ENCODE measurements at regions not wholly inside any gene's neighbourhood (a gene's known extent, or its start where the extent isn't known, plus 50 kb on each side); places are given as distances from the start of the nearest gene placed in this dataset.

- H3K4me1 ChIP-seq (ENCODE audit: insufficient read depth, low read length) = peaks cover 61% of the 10 kb centered on the region
- no peaks in the 10 kb centered on the region for H3K9me3 ChIP-seq (ENCODE audit: insufficient read depth, low read length, severe bottlenecking)
- H3K9ac ChIP-seq (ENCODE audit: low read depth, low read length) = peak overlapping the region; percentile 78
- peak overlapping the region in 1 of 2 experiments; percentile 49; a peak in 2 of 4 replicates for H3K4me3 ChIP-seq (ENCODE audit: low read depth in 1 of 2, low read length in 2 of 2)
- peak overlapping the region; percentile 60; the same call in 1 of the 2 replicates for H2AFZ ChIP-seq (ENCODE audit: low read depth, low read length)
- H4K20me1 ChIP-seq (ENCODE audit: insufficient read depth, low read length) = no peaks in the 10 kb centered on the region
- no peaks in the 10 kb centered on the region for H3K36me3 ChIP-seq (ENCODE audit: insufficient read depth, low read length)
- H3K79me2 ChIP-seq (ENCODE audit: insufficient read depth, low read length) = peaks cover 13% of the 10 kb centered on the region
- H3K27ac ChIP-seq (ENCODE audit: low read length) = peak overlapping the region; percentile 94
- ATAC-seq (ENCODE audit: insufficient read depth, low read depth) (peak; percentile 75), DNase-seq (peak; percentile 83)
- peak overlapping the region; percentile 86 for H3K4me2 ChIP-seq (ENCODE audit: insufficient read depth, low read length)
- no peaks in the 10 kb centered on the region for H3K27me3 ChIP-seq (ENCODE audit: insufficient read depth, low read length, poor library complexity)
- TF ChIP-seq CTCF (IDR thresholded peaks at IDR 0.05; ENCODE audit: borderline replicate concordance, extremely low read depth, low read length, poor library complexity, severe bottlenecking) = no peak
- TF ChIP-seq EZH2 (IDR thresholded peaks at IDR 0.05; ENCODE audit: borderline replicate concordance, low read depth, low read length, severe bottlenecking) = no peak
These were observed 76.3 kb upstream of the CUX1 start for GRCh38 chr7:101740981-101741725.

DNA sequence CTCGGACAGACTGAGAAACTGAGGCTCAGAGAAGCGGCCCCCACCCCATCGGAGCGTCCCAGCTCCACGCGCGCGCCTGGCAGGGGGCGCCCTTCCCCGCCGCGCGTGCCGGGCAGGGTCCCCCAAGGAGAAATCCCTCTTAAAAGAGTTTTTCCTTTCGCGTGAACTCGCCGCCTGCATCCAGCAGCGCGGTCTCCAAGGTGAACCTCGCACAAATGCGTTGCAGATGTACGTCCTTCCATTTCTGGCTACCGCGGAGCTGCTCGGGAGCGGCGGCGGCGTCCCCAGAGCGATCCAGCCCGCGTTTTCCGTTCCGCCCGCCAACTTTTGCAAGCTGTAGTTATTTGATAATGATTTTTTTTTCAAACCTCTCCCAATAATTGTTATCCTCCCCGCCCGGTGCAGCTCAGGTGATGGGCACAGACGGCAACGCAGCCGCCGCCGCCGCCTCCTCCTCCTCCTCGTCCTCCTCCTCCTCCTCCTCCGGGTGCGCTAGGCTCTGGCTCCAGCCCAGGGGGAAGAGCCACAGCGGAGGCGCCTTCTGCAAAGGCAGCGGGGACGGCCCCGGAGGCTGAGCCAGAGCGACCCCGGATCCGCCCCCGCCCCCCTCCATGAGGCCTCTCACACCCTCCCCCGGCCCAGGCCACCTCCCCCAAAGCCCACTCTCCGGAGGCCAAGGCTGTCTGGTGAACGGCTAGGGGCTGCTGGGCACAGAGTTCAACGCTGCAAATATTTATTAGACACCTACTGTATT, 74.0 kb upstream of the CUX1 start:
- TF ChIP-seq CTCF (IDR thresholded peaks at IDR 0.05; ENCODE audit: borderline replicate concordance, extremely low read depth, low read length, poor library complexity, severe bottlenecking) (peak; percentile 71), EZH2 (IDR thresholded peaks at IDR 0.05; ENCODE audit: borderline replicate concordance, low read depth, low read length, severe bottlenecking) (no peak)
- Histone ChIP-seq H3K4me3 (ENCODE audit: low read depth in 1 of 2, low read length in 2 of 2) (peak overlapping the region; percentile 60 to 82; a peak in 3 of 4 replicates), H3K9me3 (ENCODE audit: insufficient read depth, low read length, severe bottlenecking) (no peaks in the 10 kb centered on the region), H3K4me1 (ENCODE audit: insufficient read depth, low read length) (peaks cover 58% of the 10 kb centered on the region), H3K79me2 (ENCODE audit: insufficient read depth, low read length) (peaks cover 13% of the 10 kb centered on the region), H3K4me2 (ENCODE audit: insufficient read depth, low read length) (peak overlapping the region; percentile 86), H3K9ac (ENCODE audit: low read depth, low read length) (peak overlapping the region; percentile 78), H3K27ac (ENCODE audit: low read length) (peak overlapping the region; percentile 94), H4K20me1 (ENCODE audit: insufficient read depth, low read length) (no peaks in the 10 kb centered on the region), H3K27me3 (ENCODE audit: insufficient read depth, low read length, poor library complexity) (no peaks in the 10 kb centered on the region), H3K36me3 (ENCODE audit: insufficient read depth, low read length) (no peaks in the 10 kb centered on the region), H2AFZ (ENCODE audit: low read depth, low read length) (peak overlapping the region; percentile 84)
- DNase-seq (peak; percentile 82), ATAC-seq (ENCODE audit: insufficient read depth, low read depth) (peak; percentile 76)

DNA sequence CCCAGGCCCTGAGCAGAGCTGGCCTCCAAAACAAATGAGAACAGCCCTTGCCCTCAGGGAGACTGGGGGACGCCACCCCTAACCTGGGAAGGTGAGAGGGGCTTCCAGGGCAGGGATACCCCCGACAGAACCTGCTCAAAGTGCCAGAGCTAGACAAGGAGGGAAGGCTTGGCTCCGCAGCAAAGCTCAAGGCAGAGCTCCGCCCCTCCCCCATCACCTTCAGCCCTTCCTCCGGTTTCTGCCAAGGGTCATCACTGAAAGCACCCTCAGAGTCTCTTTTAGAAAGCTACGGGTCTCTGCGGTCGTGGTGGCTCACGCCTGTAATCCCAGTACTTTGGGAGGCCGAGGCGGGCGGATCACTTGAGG, 73.4 kb upstream of the CUX1 start:
- ATAC-seq (ENCODE audit: insufficient read depth, low read depth) (no peak), DNase-seq (peak; percentile 17)
- peaks cover 58% of the 10 kb centered on the region for H3K4me1 ChIP-seq (ENCODE audit: insufficient read depth, low read length)
- no peaks in the 10 kb centered on the region for H3K9me3 ChIP-seq (ENCODE audit: insufficient read depth, low read length, severe bottlenecking)
- H2AFZ ChIP-seq (ENCODE audit: low read depth, low read length) = peak overlapping the region; percentile 84
- H3K36me3 ChIP-seq (ENCODE audit: insufficient read depth, low read length) = no peaks in the 10 kb centered on the region
- TF ChIP-seq CTCF (IDR thresholded peaks at IDR 0.05; ENCODE audit: borderline replicate concordance, extremely low read depth, low read length, poor library complexity, severe bottlenecking) (no peak), EZH2 (IDR thresholded peaks at IDR 0.05; ENCODE audit: borderline replicate concordance, low read depth, low read length, severe bottlenecking) (no peak)
- no peaks in the 10 kb centered on the region for H4K20me1 ChIP-seq (ENCODE audit: insufficient read depth, low read length)
- peak overlapping the region; percentile 78 for H3K9ac ChIP-seq (ENCODE audit: low read depth, low read length)
- H3K4me3 ChIP-seq (ENCODE audit: low read depth in 1 of 2, low read length in 2 of 2) = peak overlapping the region in 1 of 2 experiments; percentile 82; a peak in 2 of 4 replicates
- peaks cover 13% of the 10 kb centered on the region for H3K79me2 ChIP-seq (ENCODE audit: insufficient read depth, low read length)
- H3K27me3 ChIP-seq (ENCODE audit: insufficient read depth, low read length, poor library complexity) = no peaks in the 10 kb centered on the region
- H3K27ac ChIP-seq (ENCODE audit: low read length) = peak overlapping the region; percentile 94
- peak overlapping the region; percentile 86 for H3K4me2 ChIP-seq (ENCODE audit: insufficient read depth, low read length)

Data from DND-41 (cell line).